ENCODE measurements at regions not wholly inside any gene's neighbourhood (a gene's known extent, or its start where the extent isn't known, plus 50 kb on each side); places are given as distances from the start of the nearest gene placed in this dataset.

- H3K36me3 ChIP-seq (ENCODE audit: insufficient read depth), result no peaks in the 10 kb centered on the region
- H3K36me3 Mint-ChIP-seq (ENCODE audit: low read depth), result no peaks in the 10 kb centered on the region
- no peak for DNase-seq (ENCODE audit: low spot score)
- H3K4me3 ChIP-seq, result no peak overlapping the region
- H3K27ac Mint-ChIP-seq, result no peak overlapping the region
- H3K9me3 Mint-ChIP-seq, result no peaks in the 10 kb centered on the region
- no peaks in the 10 kb centered on the region; the same call in 1 of the 2 replicates for H3K9me2 ChIP-seq (ENCODE audit: insufficient read depth)
- peaks cover 2% of the 10 kb centered on the region for H3K27me3 Mint-ChIP-seq (ENCODE audit: insufficient read depth, low read depth, poor library complexity)
- H3F3A ChIP-seq (replicated peaks; ENCODE audit: low read depth), result no peaks in the 10 kb centered on the region
- no peaks in the 10 kb centered on the region for H4K20me1 ChIP-seq (replicated peaks; ENCODE audit: insufficient read depth)
- no peak for ATAC-seq
- no peak overlapping the region for H3K27ac ChIP-seq (ENCODE audit: low read depth)
- no peak overlapping the region for H3K4me3 Mint-ChIP-seq
- H3K79me2 ChIP-seq (replicated peaks; ENCODE audit: insufficient read depth), result no peaks in the 10 kb centered on the region
- 0 out of 2 replicates have a peak overlapping the region, but pooled peaks have one; percentile 43 for H2AFZ ChIP-seq
- H3K4me1 Mint-ChIP-seq, result no peaks in the 10 kb centered on the region
- H3K4me1 ChIP-seq (ENCODE audit: insufficient read depth), result no peaks in the 10 kb centered on the region
- H3K27me3 ChIP-seq (ENCODE audit: insufficient read depth), result no peaks in the 10 kb centered on the region
- TF ChIP-seq EZH2 (IDR thresholded peaks at IDR 0.05; ENCODE audit: low read depth, unreplicated experiment) (no peak), ZNF114 (CRISPR knock-in tag; IDR thresholded peaks at IDR 0.05) (no peak), POLR2AphosphoS5 (IDR thresholded peaks at IDR 0.05; ENCODE audit: low read depth) (no peak), REST (IDR thresholded peaks at IDR 0.05; ENCODE audit: unreplicated experiment) (no peak), NANOG (IDR thresholded peaks at IDR 0.05; ENCODE audit: borderline replicate concordance) (no peak), JUNB (IDR thresholded peaks at IDR 0.05; ENCODE audit: unreplicated experiment) (no peak), CREB1 (CRISPR knock-in tag; IDR thresholded peaks at IDR 0.05; ENCODE audit: low read depth) (no peak), EZH2phosphoT487 (IDR thresholded peaks at IDR 0.05; ENCODE audit: unreplicated experiment) (no peak), STAT1 (IDR thresholded peaks at IDR 0.05; ENCODE audit: unreplicated experiment) (no peak), ZNF331 (CRISPR knock-in tag; IDR thresholded peaks at IDR 0.05; ENCODE audit: low read depth) (no peak), ZNF462 (CRISPR knock-in tag; IDR thresholded peaks at IDR 0.05) (no peak)
- TF ChIP-seq, protein P1, sequence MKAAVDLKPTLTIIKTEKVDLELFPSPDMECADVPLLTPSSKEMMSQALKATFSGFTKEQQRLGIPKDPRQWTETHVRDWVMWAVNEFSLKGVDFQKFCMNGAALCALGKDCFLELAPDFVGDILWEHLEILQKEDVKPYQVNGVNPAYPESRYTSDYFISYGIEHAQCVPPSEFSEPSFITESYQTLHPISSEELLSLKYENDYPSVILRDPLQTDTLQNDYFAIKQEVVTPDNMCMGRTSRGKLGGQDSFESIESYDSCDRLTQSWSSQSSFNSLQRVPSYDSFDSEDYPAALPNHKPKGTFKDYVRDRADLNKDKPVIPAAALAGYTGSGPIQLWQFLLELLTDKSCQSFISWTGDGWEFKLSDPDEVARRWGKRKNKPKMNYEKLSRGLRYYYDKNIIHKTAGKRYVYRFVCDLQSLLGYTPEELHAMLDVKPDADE (IDR thresholded peaks at IDR 0.05), result no peak
- no peak overlapping the region for H3K4me2 ChIP-seq
These were observed 370.8 kb downstream of the ZNF536 start for GRCh38 chr19:30743011-30743410.
